Gastrocnemius medialis (tissue), 4 donors: ENCODE measurements at regions not wholly inside any gene's neighbourhood (a gene's known extent, or its start where the extent isn't known, plus 50 kb on each side); places are given as distances from the start of the nearest gene placed in this dataset.

Experiments
- ATAC-seq, 2 donors: fragments of 150-250 bp; one replicate each; pipeline ENCODE4 v1.9.1; 2016
- DNase-seq, 2 donors: peaks; one replicate each; pipeline ENCODE4 v3.0.0-alpha.2; 2019
- H3K27ac ChIP-seq, 4 donors: fragments of 200-600 bp; sonication (generic); 1 replicate in 1 of 4; 2 replicates in 3 of 4; pipeline ENCODE4 v1.5.1; 2016 to 2018; ENCODE audit warnings: mild to moderate bottlenecking in 2 of 4, moderate library complexity in 1 of 4
- H3K27me3 ChIP-seq, 3 donors: fragments of 200-600 bp; sonication (generic) in 2 of 3; 1 replicate in 1 of 3; 2 replicates in 2 of 3; pipeline versions ENCODE4 v1.5.1 to v1.6.0; 2016 to 2019; ENCODE audit warnings: mild to moderate bottlenecking in 1 of 3, moderate library complexity in 1 of 3
- H3K36me3 ChIP-seq, 2 donors: fragments of 200-600 bp; sonication (generic) in 1 of 2; one replicate each; pipeline ENCODE4 v1.5.1; 2017 to 2018
- H3K4me1 ChIP-seq, 2 donors: fragments of 200-600 bp; sonication (generic) in 1 of 2; one replicate each; pipeline ENCODE4 v1.5.1; 2016 to 2017; ENCODE audit warnings: mild to moderate bottlenecking in 2 of 2
- H3K4me3 ChIP-seq, 4 donors: fragments of 200-600 bp; sonication (generic) in 3 of 4; 1 replicate in 1 of 4; 2 replicates in 3 of 4; pipeline ENCODE4 v1.5.1; 2016 to 2019; ENCODE audit warnings: mild to moderate bottlenecking in 2 of 4
- H3K9me3 ChIP-seq, 3 donors: fragments of 200-600 bp; sonication (generic) in 2 of 3; 1 replicate in 1 of 3; 2 replicates in 2 of 3; pipeline ENCODE4 v1.5.1; 2016 to 2019
- CTCF ChIP-seq, 5 experiments: fragments of 450-650 bp in 3 of 5; fragments of 200-600 bp in 2 of 5; sonication (generic) in 2 of 5; IDR thresholded peaks in 4 of 5; conservative IDR thresholded peaks in 1 of 5; 1 replicate in 4 of 5; 2 replicates in 1 of 5; pipeline ENCODE4 v1.5.1; 2016 to 2019; ENCODE audit warnings: antibody characterized with exemption in 5 of 5, mild to moderate bottlenecking in 3 of 5, moderate library complexity in 3 of 5
- POLR2A ChIP-seq, 2 donors: fragments of 450-650 bp; IDR thresholded peaks; one replicate each; pipeline ENCODE4 v1.6.1; 2017; ENCODE audit warnings: antibody characterized with exemption in 2 of 2, mild to moderate bottlenecking in 2 of 2, moderate library complexity in 2 of 2
- in situ Hi-C, 4 donors: fragments of 200-750 bp; cut with MboI; loops; one replicate each; pipeline versions ENCODE4 v1.15.0 to v1.8.0; 2017; ENCODE audit warnings: low sequenced_read_pairs in 4 of 4
- intact Hi-C: fragments of 100-400 bp; cut with DNase I; formaldehyde crosslinking; loops from one replicate; pipeline ENCODE4 v1.15.1; 2023; ENCODE audit warnings: low total_unique reads

- intact Hi-C loops: no loop called here
- in situ Hi-C loops: no loop called here
- H3K4me1 ChIP-seq: no peaks in the 10 kb centered on the region
These were observed 1010.8 kb upstream of the EYS start for GRCh38 chr6:66717801-66718200.

GRCh38 chr6:66699385-66699784, 992.4 kb upstream of the EYS start:
- intact Hi-C loops: no loop called here
- no peaks in the 10 kb centered on the region for H3K9me3 ChIP-seq
- TF ChIP-seq POLR2A (IDR thresholded peaks at IDR 0.05) (no peak), CTCF (IDR thresholded peaks at IDR 0.05 in 4 of 5, conservative IDR thresholded peaks at IDR 0.05 in 1 of 5) (no peak)
- H3K27ac ChIP-seq: no peak overlapping the region
- in situ Hi-C loops: no loop called here
- H3K4me3 ChIP-seq: no peak overlapping the region
- H3K27me3 ChIP-seq: no peaks in the 10 kb centered on the region
- H3K36me3 ChIP-seq: no peaks in the 10 kb centered on the region
- DNase-seq (no peak), ATAC-seq (no peak)
- H3K4me1 ChIP-seq: no peaks in the 10 kb centered on the region

More at GRCh38 chr6:66717801-66718200, 1010.8 kb upstream of the EYS start:
- H3K27ac ChIP-seq: no peak overlapping the region
- H3K36me3 ChIP-seq: no peaks in the 10 kb centered on the region
- H3K4me3 ChIP-seq: no peak overlapping the region
- H3K9me3 ChIP-seq: no peaks in the 10 kb centered on the region
- no peak for TF ChIP-seq POLR2A (IDR thresholded peaks at IDR 0.05)
- TF ChIP-seq CTCF (IDR thresholded peaks at IDR 0.05 in 4 of 5, conservative IDR thresholded peaks at IDR 0.05 in 1 of 5): no peak
- ATAC-seq (no peak), DNase-seq (no peak)
- H3K27me3 ChIP-seq: no peaks in the 10 kb centered on the region

GRCh38 chr6:66689608-66690007, 982.6 kb upstream of the EYS start:
- intact Hi-C loops: no loop called here
- TF ChIP-seq POLR2A (IDR thresholded peaks at IDR 0.05): no peak
- no peak for TF ChIP-seq CTCF (IDR thresholded peaks at IDR 0.05 in 4 of 5, conservative IDR thresholded peaks at IDR 0.05 in 1 of 5)
- Histone ChIP-seq H3K4me3 (no peak overlapping the region), H3K27me3 (no peaks in the 10 kb centered on the region), H3K9me3 (no peaks in the 10 kb centered on the region), H3K4me1 (no peaks in the 10 kb centered on the region), H3K27ac (no peak overlapping the region), H3K36me3 (no peaks in the 10 kb centered on the region)
- DNase-seq (no peak), ATAC-seq (no peak)
- in situ Hi-C loops: no loop called here

GRCh38 chr6:66687611-66688140, 980.6 kb upstream of the EYS start:
- in situ Hi-C loops: no loop called here
- Histone ChIP-seq H3K4me1 (no peaks in the 10 kb centered on the region), H3K9me3 (no peaks in the 10 kb centered on the region), H3K36me3 (no peaks in the 10 kb centered on the region), H3K27me3 (no peaks in the 10 kb centered on the region), H3K4me3 (no peak overlapping the region), H3K27ac (no peak overlapping the region)
- ATAC-seq (no peak), DNase-seq (no peak)
- TF ChIP-seq POLR2A (IDR thresholded peaks at IDR 0.05): no peak
- no peak for TF ChIP-seq CTCF (IDR thresholded peaks at IDR 0.05 in 4 of 5, conservative IDR thresholded peaks at IDR 0.05 in 1 of 5)
- intact Hi-C loops: no loop called here

- Histone ChIP-seq H3K27me3 (no peaks in the 10 kb centered on the region), H3K27ac (no peak overlapping the region), H3K4me3 (no peak overlapping the region), H3K4me1 (no peaks in the 10 kb centered on the region), H3K9me3 (no peaks in the 10 kb centered on the region), H3K36me3 (no peaks in the 10 kb centered on the region)
- in situ Hi-C loops: no loop called here
- ATAC-seq (no peak), DNase-seq (no peak)
- no peak for TF ChIP-seq POLR2A (IDR thresholded peaks at IDR 0.05)
- TF ChIP-seq CTCF (IDR thresholded peaks at IDR 0.05 in 4 of 5, conservative IDR thresholded peaks at IDR 0.05 in 1 of 5): no peak
- intact Hi-C loops: no loop called here
These were observed 968.9 kb upstream of the EYS start for GRCh38 chr6:66675906-66676305.
